Common myeloid progenitor, CD34-positive (primary cell): ENCODE measurements at regions not wholly inside any gene's neighbourhood (a gene's known extent, or its start where the extent isn't known, plus 50 kb on each side); places are given as distances from the start of the nearest gene placed in this dataset.
"Not testable (repeated sequence)": the region's sequence is repeated elsewhere in the genome, so short reads cannot be mapped to it uniquely, and the experiment has no call there.

Source experiments
- CTCF ChIA-PET: fragments of 350-600 bp; sonication (Branson Sonifier 250); formaldehyde crosslinking; loops from one replicate; lab custom pipeline; 2021; ENCODE audit warnings: antibody characterized with exemption; lab: Charles Lee
- POLR2A ChIA-PET: fragments of 350-600 bp; sonication (Branson Sonifier 250); formaldehyde crosslinking; loops from one replicate; lab custom pipeline; 2021; ENCODE audit warnings: antibody characterized with exemption; lab: Charles Lee
- DNase-seq, 3 donors: peaks; one replicate each; pipeline versions ENCODE4 v3.0.0 to v3.0.0-alpha.2; 2013
- H3K27ac ChIP-seq, 2 experiments: 1 replicate in 1 of 2; 2 replicates in 1 of 2; pipeline ENCODE4 v1.7.0; 2013; ENCODE audit warnings: inconsistent platforms in 2 of 2, low read length in 2 of 2, mild to moderate bottlenecking in 2 of 2, low read depth in 1 of 2, moderate library complexity in 1 of 2; ENCODE audit not compliant: severe bottlenecking in 2 of 2, insufficient read depth in 1 of 2, poor library complexity in 1 of 2
- H3K27me3 ChIP-seq, 5 experiments: replicated peaks in 2 of 5; 1 replicate in 3 of 5; 2 replicates in 2 of 5; pipeline versions ENCODE4 v1.6.1 to v1.7.0; 2013; ENCODE audit warnings: low read length in 4 of 5, mild to moderate bottlenecking in 2 of 5, moderate library complexity in 2 of 5, inconsistent platforms in 1 of 5; ENCODE audit not compliant: insufficient read depth in 5 of 5, control insufficient read depth in 4 of 5
- H3K36me3 ChIP-seq, 4 experiments: 1 replicate in 2 of 4; 2 replicates in 2 of 4; pipeline versions ENCODE4 v1.6.1 to v1.7.0; 2013; ENCODE audit warnings: low read length in 3 of 4, control low read depth in 1 of 4, mild to moderate bottlenecking in 1 of 4; ENCODE audit not compliant: control insufficient read depth in 4 of 4, insufficient read depth in 4 of 4
- H3K4me1 ChIP-seq, 4 experiments: 1 replicate in 3 of 4; 2 replicates in 1 of 4; pipeline versions ENCODE4 v1.6.1 to v1.7.1; 2013; ENCODE audit warnings: low read length in 3 of 4, mild to moderate bottlenecking in 3 of 4, control low read depth in 1 of 4, inconsistent platforms in 1 of 4, moderate library complexity in 1 of 4; ENCODE audit not compliant: control insufficient read depth in 4 of 4, insufficient read depth in 4 of 4; ENCODE audit errors: control extremely low read depth in 1 of 4
- H3K4me3 ChIP-seq, 7 experiments: 1 replicate in 4 of 7; 2 replicates in 3 of 7; pipeline versions ENCODE4 v1.5.1 to v1.7.0; 2013; ENCODE audit warnings: mild to moderate bottlenecking in 7 of 7, low read length in 6 of 7, moderate library complexity in 6 of 7, inconsistent platforms in 2 of 7, low read depth in 2 of 7, control low read depth in 1 of 7; ENCODE audit not compliant: insufficient read depth in 4 of 7, control insufficient read depth in 1 of 7; ENCODE audit errors: extremely low read depth in 1 of 7
- H3K9me3 ChIP-seq, 5 experiments: 1 replicate in 4 of 5; 2 replicates in 1 of 5; pipeline versions ENCODE4 v1.6.1 to v1.7.1; 2013; ENCODE audit warnings: low read length in 4 of 5, mild to moderate bottlenecking in 2 of 5, inconsistent platforms in 1 of 5, low read depth in 1 of 5, moderate library complexity in 1 of 5; ENCODE audit not compliant: control insufficient read depth in 4 of 5, insufficient read depth in 2 of 5; ENCODE audit errors: control extremely low read depth in 1 of 5
- WGBS: methylation state at CpG from one replicate; pipeline ENCODE4 v1.1.5; 2013; ENCODE audit not compliant: insufficient coverage; 5-methylcytosine and 5-hydroxymethylcytosine counted together

- H3K4me1 ChIP-seq, H3K4me3 ChIP-seq, H3K27me3 ChIP-seq, H3K9me3 ChIP-seq, H3K27ac ChIP-seq, POLR2A ChIA-PET, H3K36me3 ChIP-seq, CTCF ChIA-PET: not testable (repeated sequence)
- peak in 1 of 3 donors; percentile 0 for DNase-seq
- WGBS: no CpG with 5 or more reads among the region's 2 CpGs
These were observed 1265.9 kb upstream of the PCDH10 start for GRCh38 chr4:131883181-131883580.

- POLR2A ChIA-PET, CTCF ChIA-PET, H3K36me3 ChIP-seq, H3K27me3 ChIP-seq, H3K27ac ChIP-seq, H3K9me3 ChIP-seq, DNase-seq, H3K4me1 ChIP-seq, H3K4me3 ChIP-seq: not testable (repeated sequence)
- WGBS: no CpG with 5 or more reads among the region's 2 CpGs
These were observed 1223.4 kb upstream of the PCDH10 start for GRCh38 chr4:131925662-131926061.

- H3K27ac ChIP-seq, H3K4me3 ChIP-seq, H3K36me3 ChIP-seq, POLR2A ChIA-PET, CTCF ChIA-PET, H3K9me3 ChIP-seq, H3K27me3 ChIP-seq, DNase-seq, H3K4me1 ChIP-seq: not testable (repeated sequence)
These were observed 1181.4 kb upstream of the PCDH10 start for GRCh38 chr4:131967646-131968045.

- H3K9me3 ChIP-seq: peaks cover 2 to 9% (median 4%) of the 10 kb centered on the region in 5 experiments
- H3K36me3 ChIP-seq: no peaks in the 10 kb centered on the region
- H3K4me1 ChIP-seq: no peaks in the 10 kb centered on the region
- POLR2A ChIA-PET: no interaction called here
- DNase-seq: peak; percentile 4 to 43 (median 9)
- no peaks in the 10 kb centered on the region for H3K27me3 ChIP-seq
- H3K27ac ChIP-seq: no peak overlapping the region
- H3K4me3 ChIP-seq: peak overlapping the region in 5 of 7 experiments; percentile 16 to 68 (median 39)
- CTCF ChIA-PET: no interaction called here
- WGBS: 58% methylated on average over 4 of the region's 4 CpGs
These were observed 1174.4 kb upstream of the PCDH10 start for GRCh38 chr4:131974730-131975129.

- H3K4me3 ChIP-seq: peak overlapping the region in 6 of 7 experiments; percentile 16 to 68 (median 36)
- H3K9me3 ChIP-seq, POLR2A ChIA-PET, CTCF ChIA-PET, H3K4me1 ChIP-seq, H3K36me3 ChIP-seq, H3K27me3 ChIP-seq, H3K27ac ChIP-seq: not testable (repeated sequence)
- WGBS: 88% methylated on average over 32 of the region's 63 CpGs
- DNase-seq: peak; percentile 2 to 41 (median 6)
These were observed 1173.6 kb upstream of the PCDH10 start for GRCh38 chr4:131975276-131976132.

GRCh38 chr4:131976133-131977002 lies 1172.7 kb upstream of the PCDH10 start:
- H3K27ac ChIP-seq, CTCF ChIA-PET, H3K4me1 ChIP-seq, POLR2A ChIA-PET, H3K9me3 ChIP-seq, H3K36me3 ChIP-seq, H3K27me3 ChIP-seq: not testable (repeated sequence)
- peak overlapping the region in 4 of 7 experiments; percentile 16 to 68 (median 54) for H3K4me3 ChIP-seq
- WGBS: 93% methylated on average over 59 of the region's 71 CpGs
- DNase-seq: peak in 2 of 3 donors; percentile 2 to 24

GRCh38 chr4:131978120-131978519 lies 1171.0 kb upstream of the PCDH10 start:
- ChIA-PET CTCF (no interaction called here), POLR2A (no interaction called here)
- Histone ChIP-seq H3K9me3 (peaks cover 2 to 9% (median 4%) of the 10 kb centered on the region in 5 experiments), H3K4me1 (no peaks in the 10 kb centered on the region), H3K27ac (no peak overlapping the region), H3K36me3 (no peaks in the 10 kb centered on the region), H3K27me3 (no peaks in the 10 kb centered on the region), H3K4me3 (no peak overlapping the region)
- DNase-seq: no peak
- WGBS: 100% methylated on average over 6 of the region's 18 CpGs
